ENCODE measurements at regions not wholly inside any gene's neighbourhood (a gene's known extent, or its start where the extent isn't known, plus 50 kb on each side); places are given as distances from the start of the nearest gene placed in this dataset.

DNA sequence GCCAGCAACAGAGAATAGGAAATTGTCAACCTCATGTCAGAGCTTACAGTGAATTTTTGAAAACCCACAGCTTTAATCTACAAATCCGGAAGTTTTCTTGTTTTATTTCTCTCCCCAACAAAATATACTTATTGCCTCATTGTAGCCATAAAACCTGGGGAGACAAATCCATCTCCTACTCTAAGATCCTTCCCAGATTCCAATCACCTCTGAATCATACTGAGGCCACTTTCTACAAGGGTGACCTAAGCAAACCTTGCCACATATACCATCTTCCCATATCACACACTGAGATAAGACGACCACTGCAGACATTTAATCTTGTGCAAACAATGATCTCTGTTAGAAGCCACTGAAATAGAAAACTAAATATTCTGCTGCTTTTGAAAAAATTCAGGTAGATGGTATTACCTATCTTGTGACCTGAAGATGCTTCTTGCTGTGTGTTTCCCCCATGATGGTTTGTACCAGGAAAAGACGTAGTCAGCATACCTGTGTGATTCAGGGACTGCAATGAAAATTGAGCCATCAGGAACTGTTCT is 171.5 kb upstream of the DUSP10 start:
- DNase-seq (ENCODE audit: extremely low read depth, low read depth): no peak
- TF ChIP-seq, protein P1, sequence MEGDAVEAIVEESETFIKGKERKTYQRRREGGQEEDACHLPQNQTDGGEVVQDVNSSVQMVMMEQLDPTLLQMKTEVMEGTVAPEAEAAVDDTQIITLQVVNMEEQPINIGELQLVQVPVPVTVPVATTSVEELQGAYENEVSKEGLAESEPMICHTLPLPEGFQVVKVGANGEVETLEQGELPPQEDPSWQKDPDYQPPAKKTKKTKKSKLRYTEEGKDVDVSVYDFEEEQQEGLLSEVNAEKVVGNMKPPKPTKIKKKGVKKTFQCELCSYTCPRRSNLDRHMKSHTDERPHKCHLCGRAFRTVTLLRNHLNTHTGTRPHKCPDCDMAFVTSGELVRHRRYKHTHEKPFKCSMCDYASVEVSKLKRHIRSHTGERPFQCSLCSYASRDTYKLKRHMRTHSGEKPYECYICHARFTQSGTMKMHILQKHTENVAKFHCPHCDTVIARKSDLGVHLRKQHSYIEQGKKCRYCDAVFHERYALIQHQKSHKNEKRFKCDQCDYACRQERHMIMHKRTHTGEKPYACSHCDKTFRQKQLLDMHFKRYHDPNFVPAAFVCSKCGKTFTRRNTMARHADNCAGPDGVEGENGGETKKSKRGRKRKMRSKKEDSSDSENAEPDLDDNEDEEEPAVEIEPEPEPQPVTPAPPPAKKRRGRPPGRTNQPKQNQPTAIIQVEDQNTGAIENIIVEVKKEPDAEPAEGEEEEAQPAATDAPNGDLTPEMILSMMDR (IDR thresholded peaks at IDR 0.05; ENCODE audit: low read depth, low read length): no peak

DNA sequence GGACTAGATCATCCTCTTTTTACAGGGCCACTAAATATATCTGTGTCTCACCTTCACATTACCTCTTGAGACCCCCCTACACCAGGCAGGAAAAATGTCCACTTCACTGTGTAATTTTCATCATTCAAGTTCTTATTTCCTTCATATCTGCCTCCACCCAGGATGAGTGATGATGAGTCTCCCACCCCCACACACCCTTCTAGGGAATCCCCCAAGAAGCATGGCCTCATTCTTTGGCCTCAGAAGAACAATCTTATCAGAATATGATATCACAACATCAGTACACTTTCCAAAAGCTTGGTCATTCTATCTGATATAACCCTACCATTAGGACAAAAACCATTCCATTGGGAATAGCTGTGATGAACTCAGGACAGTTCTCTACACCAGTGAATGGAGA is 170.3 kb upstream of the DUSP10 start:
- DNase-seq (ENCODE audit: extremely low read depth, low read depth): no peak
- TF ChIP-seq, protein P1 (IDR thresholded peaks at IDR 0.05; ENCODE audit: low read depth, low read length): no peak

DNA sequence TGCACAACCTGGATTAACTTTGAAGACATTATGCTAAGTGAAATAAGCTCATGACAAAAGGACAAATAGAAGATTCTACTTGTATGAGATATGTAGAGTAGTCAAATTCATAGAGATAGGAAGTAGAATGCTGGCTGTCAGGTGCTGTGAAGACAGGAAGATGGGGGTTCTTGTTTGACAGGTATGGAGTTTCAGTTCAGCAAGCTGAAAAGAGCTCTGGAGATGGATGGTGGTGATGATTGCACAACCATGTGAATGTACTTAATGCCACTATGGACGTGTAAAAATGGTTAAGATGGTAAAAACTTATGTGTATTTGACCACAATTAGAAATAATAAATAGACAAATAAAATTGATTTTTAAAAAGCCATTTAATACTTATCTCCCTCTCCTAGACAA is 169.8 kb upstream of the DUSP10 start:
- DNase-seq (ENCODE audit: extremely low read depth, low read depth): no peak
- TF ChIP-seq, protein P1 (IDR thresholded peaks at IDR 0.05; ENCODE audit: low read depth, low read length): no peak

DNA sequence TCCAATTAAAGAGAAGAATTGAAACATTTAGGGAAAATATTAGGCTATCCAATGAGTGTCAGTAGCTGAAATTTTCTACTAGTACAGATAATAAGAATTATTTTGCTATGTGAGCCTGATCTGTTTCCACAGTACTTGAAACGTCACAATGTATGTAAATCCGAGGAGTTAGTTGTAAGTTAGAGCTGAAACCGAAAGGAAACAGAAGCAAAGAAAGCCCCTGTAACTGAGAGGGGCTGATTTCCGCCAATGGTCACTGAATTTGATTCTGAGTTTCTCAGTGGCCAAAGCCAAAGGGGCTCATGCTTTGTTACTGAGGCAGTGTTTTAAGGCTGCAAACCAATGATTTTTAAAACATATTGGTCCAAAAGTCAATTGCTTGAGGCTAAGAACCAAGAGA is 168.3 kb upstream of the DUSP10 start:
- TF ChIP-seq, protein P1 (IDR thresholded peaks at IDR 0.05; ENCODE audit: low read depth, low read length): no peak
- DNase-seq (ENCODE audit: extremely low read depth, low read depth): no peak

DNA sequence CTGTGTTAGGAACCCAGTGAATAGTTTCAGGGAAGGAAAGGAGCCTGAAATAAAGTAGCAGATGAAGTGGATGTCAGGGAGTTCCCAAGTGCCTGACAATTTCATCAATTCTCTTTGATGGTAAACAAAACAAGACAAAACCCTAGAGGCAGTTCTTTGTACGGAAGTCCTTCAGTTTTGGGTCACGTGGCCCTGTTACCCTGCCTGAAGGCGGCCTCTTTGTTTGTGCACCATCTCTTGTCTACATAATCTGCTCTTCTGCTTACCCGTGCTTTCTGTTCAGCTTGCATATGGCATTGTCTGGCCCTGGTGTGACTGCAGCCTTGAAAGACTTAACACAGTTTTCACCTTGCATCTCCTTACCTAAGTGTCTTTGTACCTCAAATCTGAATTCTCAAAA is 166.7 kb upstream of the DUSP10 start:
- no peak for DNase-seq (ENCODE audit: extremely low read depth, low read depth)
- TF ChIP-seq, protein P1 (IDR thresholded peaks at IDR 0.05; ENCODE audit: low read depth, low read length): no peak

DNA sequence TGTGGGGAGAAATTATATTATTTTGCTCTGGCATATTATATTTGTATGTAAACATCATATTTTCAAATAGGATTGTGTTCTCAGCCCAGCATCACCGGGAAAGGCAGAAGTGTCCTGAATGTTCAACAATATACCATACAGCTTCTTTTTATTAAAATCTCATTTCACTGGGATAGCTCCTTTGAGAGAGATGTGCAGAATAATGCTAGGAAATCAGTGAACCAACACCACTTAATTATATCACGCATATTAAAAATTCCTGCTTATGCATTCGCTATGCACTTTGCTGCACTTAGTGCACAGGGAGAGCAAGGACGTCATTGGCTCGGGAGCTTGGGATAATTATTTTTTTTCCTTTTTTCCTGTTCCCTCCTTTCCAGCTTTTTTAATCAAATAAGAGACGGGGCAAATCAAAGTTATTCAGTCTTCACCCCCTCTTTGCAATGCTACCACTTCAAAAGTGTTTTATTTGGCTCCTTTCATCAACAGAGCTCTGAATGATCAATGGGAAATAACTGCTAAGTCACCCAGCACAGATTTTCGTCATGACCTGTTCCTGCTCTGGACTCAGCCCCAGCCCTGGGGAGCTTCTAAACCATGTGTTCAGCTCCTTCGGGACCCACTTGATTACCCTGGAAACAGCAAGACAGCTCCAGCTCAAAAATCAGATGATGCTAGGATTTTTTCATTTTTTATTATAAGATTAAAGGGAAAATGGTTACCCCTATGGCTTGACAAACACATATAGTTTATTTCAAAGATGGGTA is 165.5 kb upstream of the DUSP10 start:
- TF ChIP-seq, protein P1 (IDR thresholded peaks at IDR 0.05; ENCODE audit: low read depth, low read length): no peak
- DNase-seq (ENCODE audit: extremely low read depth, low read depth): no peak

DNA sequence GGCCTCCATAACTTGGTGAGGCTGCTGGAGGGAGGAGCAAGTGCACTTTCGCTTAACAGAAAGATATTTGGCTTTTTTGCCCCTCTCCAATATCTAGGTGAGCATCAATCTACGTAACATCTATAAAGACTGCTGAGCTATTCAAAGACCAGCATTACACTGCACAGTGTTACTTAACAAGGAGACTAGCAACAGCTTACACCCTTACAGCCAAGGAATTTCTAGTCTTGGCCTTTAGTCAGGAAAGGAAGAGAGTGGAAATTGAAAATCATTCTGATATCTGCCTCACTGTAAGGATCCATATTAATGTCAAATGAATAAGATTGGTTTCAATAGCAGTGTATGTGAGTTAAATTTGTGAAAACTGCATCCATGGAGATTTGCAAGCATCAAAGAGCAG is 163.9 kb upstream of the DUSP10 start:
- no peak for DNase-seq (ENCODE audit: extremely low read depth, low read depth)

More for the DNA sequence above, 163.9 kb upstream of the DUSP10 start:
- TF ChIP-seq, protein P1 (IDR thresholded peaks at IDR 0.05; ENCODE audit: low read depth, low read length): no peak
